GM12892 (cell line): ENCODE measurements at regions not wholly inside any gene's neighbourhood (a gene's known extent, or its start where the extent isn't known, plus 50 kb on each side); places are given as distances from the start of the nearest gene placed in this dataset.
"Not testable (repeated sequence)": the region's sequence is repeated elsewhere in the genome, so short reads cannot be mapped to it uniquely, and the experiment has no call there.

Experiments
- DNase-seq: peaks from one replicate; pipeline ENCODE4 v3.0.0; 2011; ENCODE audit not compliant: insufficient read length
- FAIRE-seq: peaks from 2 replicates; lab custom pipeline; 2011; peaks lifted over from hg19 to GRCh38; lab: Jason Lieb, UNC
- POLR2A ChIP-seq: IDR thresholded peaks from 2 replicates; pipeline ENCODE4 v1.6.1; 2011; ENCODE audit warnings: low read depth, low read length, control low read depth
- POLR2AphosphoS5 ChIP-seq: IDR thresholded peaks from 2 replicates; pipeline ENCODE4 v1.6.1; 2011; ENCODE audit warnings: low read depth, low read length, control low read depth
- TAF1 ChIP-seq: IDR thresholded peaks from 2 replicates; pipeline ENCODE4 v1.6.1; 2011; ENCODE audit warnings: low read depth, mild to moderate bottlenecking, control low read depth, low read length, borderline replicate concordance

DNA sequence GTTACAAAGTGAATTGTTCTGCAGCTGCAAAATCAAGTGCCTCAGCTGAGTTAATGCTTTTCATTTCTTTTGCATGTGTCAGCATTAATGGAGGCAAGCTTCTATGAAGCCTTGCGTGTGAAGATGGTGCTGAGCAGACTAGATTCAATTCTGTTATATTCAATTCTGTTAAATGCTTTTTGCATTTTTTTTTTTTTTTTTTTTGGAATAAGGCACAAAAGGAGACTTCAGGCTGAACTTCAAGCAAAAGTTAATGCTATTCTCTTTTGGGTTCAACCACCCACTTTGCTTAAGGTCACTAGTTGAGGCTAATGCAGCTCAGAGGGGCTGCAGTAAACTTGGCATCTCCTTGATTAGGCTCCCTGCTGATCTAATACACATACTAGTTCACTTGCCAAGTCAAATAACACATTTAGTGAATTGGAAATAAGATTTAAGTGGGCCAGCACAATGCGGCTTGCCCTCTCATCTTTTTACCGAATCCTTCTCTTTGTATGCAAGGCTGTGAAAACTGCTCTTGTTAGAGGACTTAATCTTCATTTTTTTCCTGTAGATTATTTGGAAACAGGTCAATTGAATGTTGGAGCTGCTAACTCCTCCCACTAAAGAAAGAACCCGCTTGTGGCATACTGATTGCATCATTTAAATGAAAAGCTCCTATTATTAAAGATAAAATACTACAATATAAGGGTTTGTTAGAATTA lies 1020.2 kb downstream of the NR2F1-AS1 start:
- no peak for DNase-seq
- no peak for FAIRE-seq
- TF ChIP-seq POLR2AphosphoS5, result no peak
- TF ChIP-seq TAF1, result no peak
- TF ChIP-seq POLR2A, result no peak

DNA sequence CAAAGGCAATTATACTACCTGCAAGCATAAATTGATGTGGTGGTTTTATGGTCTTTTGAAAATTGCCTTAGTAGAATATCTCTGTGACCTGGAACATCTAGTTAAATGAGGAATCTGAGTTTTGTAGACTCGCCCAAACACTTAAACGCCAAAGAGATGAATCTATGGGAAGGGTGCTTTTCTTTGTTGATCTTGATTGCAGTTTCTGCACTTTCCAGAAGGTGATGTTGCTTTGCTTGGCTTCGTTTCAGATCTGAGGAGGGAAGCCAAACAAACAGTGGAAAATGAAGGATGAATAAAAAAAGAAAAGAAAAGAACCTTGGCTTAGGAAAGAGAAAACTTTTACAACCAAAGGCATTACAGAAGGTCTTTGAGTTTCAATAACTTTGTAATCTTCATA lies 1021.2 kb downstream of the NR2F1-AS1 start:
- FAIRE-seq (no peak), DNase-seq (no peak)
- TF ChIP-seq POLR2AphosphoS5, result no peak
- no peak for TF ChIP-seq TAF1
- TF ChIP-seq POLR2A, result no peak

DNA sequence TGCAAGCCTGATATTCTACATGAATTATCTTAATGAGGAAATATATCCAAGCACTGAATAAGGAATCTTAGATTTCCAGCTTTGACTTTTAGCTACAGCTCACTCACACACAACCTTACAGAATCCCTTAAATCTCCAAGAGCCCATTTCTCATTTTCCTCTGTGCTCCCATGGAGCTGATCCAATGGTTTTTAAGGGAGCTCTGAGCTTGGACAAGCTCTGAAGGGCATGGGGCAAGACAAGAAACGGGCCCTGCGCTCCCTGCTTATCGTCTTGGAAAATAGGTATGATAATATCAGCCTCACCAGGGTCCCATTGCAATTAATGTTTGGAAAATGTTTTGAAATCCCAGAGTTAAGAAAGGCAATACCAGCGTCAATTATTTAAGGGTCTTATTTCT lies 1021.7 kb downstream of the NR2F1-AS1 start:
- DNase-seq (no peak), FAIRE-seq (no peak)
- no peak for TF ChIP-seq POLR2AphosphoS5
- no peak for TF ChIP-seq POLR2A
- no peak for TF ChIP-seq TAF1

DNA sequence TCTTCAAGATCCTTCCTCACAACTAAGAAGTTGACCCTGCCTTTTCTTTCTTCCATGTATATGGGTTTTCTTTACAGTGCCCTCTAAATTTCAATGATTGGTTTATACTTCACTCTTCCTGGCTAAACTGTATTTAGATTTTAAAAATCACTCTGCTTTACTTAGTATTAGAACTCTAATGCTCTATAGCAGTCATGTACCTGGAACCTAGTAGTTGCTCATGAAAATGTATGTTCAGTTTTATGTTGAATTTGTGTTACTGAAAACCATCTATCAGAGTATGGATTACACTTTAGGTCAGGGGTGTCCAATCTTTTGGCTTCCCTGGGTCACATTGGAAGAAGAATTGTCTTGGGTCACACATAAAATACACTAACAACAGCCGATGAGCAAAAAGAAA lies 1024.3 kb downstream of the NR2F1-AS1 start:
- DNase-seq (no peak), FAIRE-seq (no peak)
- no peak for TF ChIP-seq TAF1
- no peak for TF ChIP-seq POLR2AphosphoS5
- TF ChIP-seq POLR2A, result no peak

DNA sequence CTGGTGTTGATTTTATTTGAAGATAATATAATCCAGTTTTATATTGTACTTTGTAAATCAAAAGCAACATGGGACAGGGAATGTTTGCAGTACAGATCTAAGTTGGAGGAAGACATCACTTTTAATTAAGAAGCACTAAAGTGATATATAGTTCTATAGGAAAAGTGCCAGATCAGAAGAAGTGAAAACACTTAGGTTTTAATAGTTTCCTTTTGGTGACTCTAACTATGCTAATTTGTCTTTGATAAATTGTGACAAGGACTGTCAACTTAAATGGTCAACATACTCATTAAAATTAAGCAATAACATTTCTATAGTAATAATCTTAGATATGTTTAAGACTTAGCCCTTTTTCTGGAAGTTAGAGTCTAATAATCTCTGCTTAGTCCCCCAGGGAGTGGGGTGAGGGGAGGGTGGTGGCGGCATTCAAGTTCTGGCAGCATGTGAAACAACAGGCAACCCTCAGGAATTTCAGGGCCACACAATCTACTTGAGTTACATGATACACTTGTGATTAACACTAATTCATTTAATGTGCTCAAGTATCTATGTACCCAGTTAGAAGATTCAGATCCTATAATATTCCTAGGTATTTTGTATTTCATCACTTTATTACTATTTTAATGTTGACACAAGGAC lies 1026.5 kb downstream of the NR2F1-AS1 start:
- DNase-seq (no peak), FAIRE-seq (no peak)
- TF ChIP-seq POLR2A (no peak), TAF1 (no peak), POLR2AphosphoS5 (no peak)

DNA sequence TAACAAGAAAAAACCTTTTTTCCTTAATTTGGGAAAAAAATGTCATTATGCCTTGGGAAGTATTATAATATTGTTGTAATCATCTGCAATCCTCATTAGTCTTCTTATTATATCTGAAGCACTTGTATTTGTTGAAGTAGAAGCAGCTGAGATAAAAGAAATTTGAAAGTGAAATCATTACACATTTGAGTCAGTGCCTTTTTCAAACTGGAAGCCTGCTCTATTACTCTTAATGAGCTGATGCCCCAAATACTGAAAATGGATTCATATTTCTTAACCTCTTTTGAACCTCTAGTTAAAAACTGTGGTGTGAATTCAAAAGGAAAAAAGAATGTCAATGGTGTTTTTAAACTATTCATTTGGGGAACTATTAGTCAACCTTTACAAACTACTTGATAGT lies 1027.7 kb downstream of the NR2F1-AS1 start:
- no peak for DNase-seq
- no peak for FAIRE-seq
- TF ChIP-seq POLR2AphosphoS5, result no peak
- no peak for TF ChIP-seq TAF1
- TF ChIP-seq POLR2A, result no peak

DNA sequence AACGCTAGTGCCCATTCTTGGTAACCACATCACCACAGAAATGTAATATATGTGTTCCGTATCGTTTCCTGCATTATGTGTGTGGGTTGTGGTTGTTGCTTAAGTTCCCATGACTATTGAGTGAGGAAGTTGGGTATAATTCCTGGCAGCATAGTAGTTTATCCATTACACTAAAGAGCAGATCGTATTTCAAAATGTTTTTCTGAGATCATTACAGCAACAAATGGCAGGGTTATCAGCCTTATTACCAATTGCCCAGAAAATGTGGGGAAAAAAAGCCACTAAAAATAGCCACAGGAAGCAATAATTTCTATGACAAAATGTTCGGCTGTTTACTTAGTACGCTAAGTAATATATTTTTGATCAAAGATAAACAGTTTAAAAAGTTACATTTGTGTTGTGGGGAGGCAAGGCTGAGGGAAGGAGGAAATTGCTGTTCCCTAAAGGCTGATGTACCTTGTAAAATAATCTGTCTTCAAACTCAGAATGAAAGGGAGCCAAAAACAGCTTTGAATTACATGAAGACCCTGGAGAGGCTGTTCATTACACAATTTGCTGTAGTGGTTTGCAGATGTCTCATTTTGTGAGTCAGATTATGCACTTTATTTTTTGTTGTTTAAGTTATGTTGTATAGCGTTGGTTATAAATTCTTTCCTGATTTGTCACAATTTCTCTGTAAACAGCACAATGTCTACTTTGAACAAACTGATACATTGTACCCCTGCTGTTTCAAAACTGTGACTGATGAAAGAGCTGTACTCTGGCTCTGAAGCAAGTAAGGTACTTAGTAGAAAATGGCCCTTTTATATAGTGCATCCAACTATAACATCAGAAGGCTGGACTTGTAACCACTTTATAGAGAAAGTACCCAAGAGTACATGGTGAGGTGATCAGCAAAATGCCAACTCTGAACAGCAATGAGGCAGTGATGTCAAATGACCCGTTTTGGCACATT lies 1028.5 kb downstream of the NR2F1-AS1 start:
- FAIRE-seq, result peak; percentile 65
- no peak for TF ChIP-seq POLR2A
- TF ChIP-seq POLR2AphosphoS5, result no peak
- DNase-seq, result no peak

DNA sequence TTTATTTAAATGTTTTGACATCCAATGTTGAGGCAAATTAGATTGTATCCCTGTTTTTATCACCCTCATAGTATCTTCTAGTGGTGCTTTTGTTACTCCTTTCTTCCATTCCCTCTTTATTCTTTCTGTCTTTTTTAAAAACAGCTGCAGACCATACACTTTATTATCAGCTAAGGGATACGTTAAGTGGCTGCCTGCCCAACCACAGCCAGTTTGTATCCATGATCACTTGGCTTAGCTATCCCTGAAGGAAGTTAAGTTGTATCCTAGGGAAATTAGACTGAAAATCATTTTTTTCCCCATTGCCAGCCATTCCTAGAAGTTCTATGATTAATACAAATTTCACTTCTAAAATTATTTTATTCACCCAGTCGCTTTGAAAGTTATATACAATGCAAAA lies 1032.7 kb downstream of the NR2F1-AS1 start:
- no peak for FAIRE-seq
- TF ChIP-seq POLR2AphosphoS5 (no peak), POLR2A (no peak), TAF1 (no peak)
- DNase-seq, result no peak

DNA sequence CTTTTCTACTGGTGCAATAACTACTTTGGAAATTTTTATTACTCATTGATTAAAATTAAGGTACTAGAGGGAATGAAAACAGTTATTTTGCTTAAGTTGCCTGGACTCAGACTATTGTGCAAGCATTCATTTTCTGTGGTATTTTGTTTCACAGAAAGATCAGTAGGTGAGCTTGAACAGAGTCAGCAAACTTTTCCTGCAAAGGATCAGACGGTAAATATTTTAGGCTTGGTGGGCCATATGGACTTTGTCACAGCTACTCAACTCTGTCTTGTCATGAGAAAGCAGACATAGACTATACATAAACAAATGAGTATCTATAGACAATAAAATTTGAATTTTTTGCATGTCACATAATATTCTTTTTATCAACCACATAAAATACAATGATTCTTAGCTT lies 1036.4 kb downstream of the NR2F1-AS1 start:
- DNase-seq, result no peak

DNA sequence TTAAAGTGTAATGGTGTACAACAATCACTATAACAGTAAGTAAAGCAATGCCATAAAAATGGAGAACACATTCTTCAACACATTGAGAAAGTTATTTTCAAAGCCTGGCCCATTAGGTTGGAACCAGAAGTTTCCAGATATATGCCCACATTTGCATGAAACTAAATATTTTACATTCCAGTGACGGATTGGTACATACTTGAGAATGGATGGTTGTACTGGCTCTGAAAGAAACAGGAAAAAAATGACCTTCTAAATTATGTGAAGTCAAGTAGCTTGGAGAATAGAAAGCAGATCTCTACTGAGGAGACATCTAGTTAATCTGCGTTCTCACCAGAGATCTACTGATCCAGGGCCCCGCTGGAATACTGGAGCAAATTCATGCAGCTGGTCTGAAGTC lies 1037.0 kb downstream of the NR2F1-AS1 start:
- TF ChIP-seq POLR2AphosphoS5 (no peak), TAF1 (no peak), POLR2A (no peak)
- DNase-seq, result no peak
- FAIRE-seq, result no peak

More for the DNA sequence above, 1036.4 kb downstream of the NR2F1-AS1 start:
- TF ChIP-seq POLR2A (no peak), POLR2AphosphoS5 (no peak), TAF1 (no peak)
- FAIRE-seq, result no peak

DNA sequence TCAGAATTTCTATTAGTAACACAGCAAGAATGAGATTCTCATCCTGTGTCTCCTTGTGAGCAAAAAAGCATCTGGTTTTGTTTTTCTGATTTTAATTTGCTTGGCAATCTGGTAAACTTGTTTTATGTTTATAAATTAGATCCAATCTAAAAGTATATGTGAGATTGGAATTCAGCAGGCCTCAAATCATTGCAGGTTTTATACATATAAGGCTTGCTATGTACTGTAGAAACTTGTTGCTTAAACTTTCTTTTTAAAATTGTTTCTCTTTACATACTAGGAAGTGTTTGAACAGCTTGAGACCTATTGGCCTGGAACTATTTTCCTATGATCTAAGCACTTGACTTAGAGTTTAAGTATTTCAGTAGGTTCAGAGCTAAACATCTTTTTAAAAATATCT lies 1037.8 kb downstream of the NR2F1-AS1 start:
- no peak for TF ChIP-seq POLR2AphosphoS5
- TF ChIP-seq TAF1, result no peak
- TF ChIP-seq POLR2A, result no peak
- DNase-seq (no peak), FAIRE-seq (no peak)

DNA sequence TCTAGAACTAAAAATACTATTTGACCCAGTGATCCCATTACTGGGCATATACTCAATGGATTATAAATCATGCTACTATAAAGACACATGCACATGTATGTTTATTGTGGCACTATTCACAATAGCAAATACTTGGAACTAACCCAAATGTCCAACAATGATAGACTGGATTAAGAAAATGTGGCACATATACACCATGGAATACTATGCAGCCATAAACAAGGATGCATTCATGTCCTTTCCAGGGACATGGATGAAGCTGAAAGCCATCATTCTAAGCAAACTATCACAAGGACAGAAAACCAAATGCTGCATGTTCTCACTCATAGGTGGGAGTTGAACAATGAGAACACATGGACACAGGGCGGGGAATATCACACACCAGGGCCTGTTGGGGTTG lies 1039.0 kb downstream of the NR2F1-AS1 start:
- FAIRE-seq, result not testable (repeated sequence)

More for the DNA sequence above, 1039.0 kb downstream of the NR2F1-AS1 start:
- not testable (repeated sequence) for DNase-seq
